Stimulated activated CD8-positive, alpha-beta memory T cell treated with anti-CD3 and anti-CD28 coated beads, Interleukin-2, amount 100 ng/mL, for 1 hour (primary cell): ENCODE measurements at regions not wholly inside any gene's neighbourhood (a gene's known extent, or its start where the extent isn't known, plus 50 kb on each side); places are given as distances from the start of the nearest gene placed in this dataset.
"Not testable (repeated sequence)": the region's sequence is repeated elsewhere in the genome, so short reads cannot be mapped to it uniquely, and the experiment has no call there.

Experiments used
- DNase-seq, 2 donors: peaks; one replicate each; pipeline ENCODE4 v3.0.0-alpha.2; 2020; ENCODE audit warnings: low read depth in 2 of 2

DNA sequence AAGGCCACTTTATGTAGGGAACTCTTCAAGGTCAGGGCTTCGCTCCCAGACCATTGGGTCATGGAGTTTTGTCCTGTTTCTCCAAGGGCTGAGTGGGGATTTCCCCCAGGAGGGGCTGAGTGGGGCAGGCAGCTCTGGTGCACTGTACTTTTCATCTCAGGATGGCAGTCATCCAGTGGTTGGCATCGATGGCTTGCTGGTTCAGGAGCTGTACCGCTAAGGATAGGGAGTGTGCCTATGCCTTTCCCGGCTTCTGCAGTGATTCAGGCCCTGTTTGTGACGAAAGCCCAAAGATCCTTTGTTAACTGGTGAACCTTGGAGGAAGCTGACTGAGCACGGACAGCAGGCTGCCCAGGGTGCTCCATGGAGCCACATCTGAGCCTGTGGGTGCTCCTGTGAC is 100.1 kb upstream of the GADD45A start:
- no peak for DNase-seq

DNA sequence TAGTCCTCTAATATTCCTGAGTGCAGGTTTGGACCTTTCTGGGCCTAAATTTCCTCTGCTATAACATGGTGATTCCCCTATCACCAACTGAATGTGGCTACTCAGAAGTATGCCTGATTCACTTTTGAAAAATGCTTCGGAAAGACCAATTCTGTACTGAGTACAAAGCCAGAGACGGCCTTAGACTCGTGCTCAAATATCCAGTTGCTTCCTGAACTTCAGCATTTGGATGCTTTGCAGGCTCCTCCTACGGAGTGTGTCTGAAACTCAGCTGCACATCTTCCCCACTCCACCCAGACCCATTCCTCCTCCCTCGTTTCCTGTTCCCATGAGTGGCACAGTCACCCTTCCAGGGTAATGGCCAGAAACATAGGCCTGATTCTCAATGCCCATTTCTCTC is 98.4 kb upstream of the GADD45A start:
- DNase-seq: no peak

GRCh38 chr1:67588178-67588855 is 96.7 kb upstream of the GADD45A start:
- DNase-seq: no peak

- DNase-seq: no peak
Observed at GRCh38 chr1:67589519-67590233, 95.3 kb upstream of the GADD45A start.

GRCh38 chr1:67590329-67590728 is 94.7 kb upstream of the GADD45A start:
- no peak for DNase-seq

GRCh38 chr1:67594764-67595163 is 90.2 kb upstream of the GADD45A start:
- no peak for DNase-seq

GRCh38 chr1:67596674-67597073 is 88.3 kb upstream of the GADD45A start:
- DNase-seq: no peak

DNA sequence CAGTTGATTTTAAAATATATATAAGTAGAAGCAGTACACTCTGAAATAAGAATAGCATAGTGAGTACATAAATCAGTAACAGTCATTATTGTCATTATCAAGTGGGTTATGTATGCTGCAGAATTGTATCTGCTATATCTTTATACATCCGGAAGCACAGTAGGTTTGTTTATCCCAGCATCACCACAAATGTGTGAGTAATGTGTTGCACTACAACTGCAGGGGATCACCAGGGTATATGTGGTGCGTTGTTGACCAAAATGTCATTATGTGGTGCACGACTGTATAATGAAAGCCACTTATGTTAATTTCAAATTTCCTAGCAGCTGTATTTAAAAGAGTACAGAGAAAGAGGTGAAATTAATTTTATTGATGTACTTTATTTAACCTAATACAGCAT is 87.7 kb upstream of the GADD45A start:
- DNase-seq: no peak

DNA sequence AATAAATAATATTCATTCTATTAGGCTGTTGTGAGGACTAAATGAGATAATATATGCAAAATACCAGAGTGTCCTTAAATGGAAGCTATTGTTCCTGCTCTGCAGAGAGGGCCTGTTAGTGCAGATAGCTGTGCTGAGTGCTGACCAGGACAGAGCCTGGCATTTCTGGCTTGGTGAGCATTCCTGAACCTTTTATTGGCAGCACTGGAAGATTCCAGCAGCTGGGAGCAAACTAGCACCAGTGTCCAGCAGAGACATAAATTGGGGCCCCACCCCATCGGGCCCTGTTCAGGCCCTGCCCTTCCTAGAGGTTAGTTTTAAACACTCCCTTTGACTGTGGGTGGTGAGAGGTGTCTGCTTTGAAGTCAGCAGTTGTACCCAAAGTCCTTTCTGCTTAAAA is 85.9 kb upstream of the GADD45A start:
- DNase-seq: no peak

- no peak for DNase-seq
Observed at GRCh38 chr1:67601539-67601938, 83.5 kb upstream of the GADD45A start.

GRCh38 chr1:67601955-67602354 is 83.0 kb upstream of the GADD45A start:
- DNase-seq: no peak

DNA sequence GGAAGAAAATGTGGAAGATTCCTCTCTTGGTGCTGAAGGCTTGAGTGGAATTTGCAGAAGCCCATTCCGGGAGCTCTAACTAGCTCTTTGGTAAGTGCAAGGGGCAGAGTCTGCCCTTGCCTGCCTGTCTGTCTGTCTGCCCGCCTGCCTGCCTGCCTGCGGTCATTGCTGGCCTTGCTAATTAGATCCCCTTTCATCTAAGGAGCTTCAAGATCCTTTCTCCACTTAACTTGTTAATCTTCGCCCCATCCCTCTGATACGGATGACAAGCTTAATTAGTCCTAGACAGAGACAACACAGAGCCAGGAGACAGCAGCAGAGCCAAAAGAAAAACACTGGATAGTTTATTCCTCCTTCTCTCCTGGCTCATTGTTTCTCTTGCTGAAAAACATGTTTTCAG is 80.2 kb upstream of the GADD45A start:
- no peak for DNase-seq

GRCh38 chr1:67605209-67605780 is 79.7 kb upstream of the GADD45A start:
- no peak for DNase-seq

DNA sequence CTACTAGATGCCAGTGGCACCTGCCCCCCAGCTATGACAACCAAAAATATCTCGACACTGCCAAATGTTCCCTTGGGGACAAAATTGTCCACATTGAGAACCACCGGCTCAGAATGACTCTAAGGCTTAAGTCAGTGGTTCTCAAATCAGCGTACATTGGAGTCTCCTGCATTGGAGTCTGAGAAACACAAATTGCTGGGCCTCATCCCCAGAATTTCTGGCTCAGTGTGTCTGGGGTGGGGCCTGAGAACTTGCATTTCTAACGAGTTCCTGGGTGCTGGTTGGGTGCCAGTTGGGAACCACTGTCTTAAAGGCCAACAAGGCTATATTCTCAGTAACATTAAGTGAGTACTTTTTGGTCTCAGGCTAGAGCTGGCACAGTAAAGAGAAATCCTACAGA is 77.7 kb upstream of the GADD45A start:
- DNase-seq: no peak

GRCh38 chr1:67607699-67608098 is 77.3 kb upstream of the GADD45A start:
- DNase-seq: no peak

DNA sequence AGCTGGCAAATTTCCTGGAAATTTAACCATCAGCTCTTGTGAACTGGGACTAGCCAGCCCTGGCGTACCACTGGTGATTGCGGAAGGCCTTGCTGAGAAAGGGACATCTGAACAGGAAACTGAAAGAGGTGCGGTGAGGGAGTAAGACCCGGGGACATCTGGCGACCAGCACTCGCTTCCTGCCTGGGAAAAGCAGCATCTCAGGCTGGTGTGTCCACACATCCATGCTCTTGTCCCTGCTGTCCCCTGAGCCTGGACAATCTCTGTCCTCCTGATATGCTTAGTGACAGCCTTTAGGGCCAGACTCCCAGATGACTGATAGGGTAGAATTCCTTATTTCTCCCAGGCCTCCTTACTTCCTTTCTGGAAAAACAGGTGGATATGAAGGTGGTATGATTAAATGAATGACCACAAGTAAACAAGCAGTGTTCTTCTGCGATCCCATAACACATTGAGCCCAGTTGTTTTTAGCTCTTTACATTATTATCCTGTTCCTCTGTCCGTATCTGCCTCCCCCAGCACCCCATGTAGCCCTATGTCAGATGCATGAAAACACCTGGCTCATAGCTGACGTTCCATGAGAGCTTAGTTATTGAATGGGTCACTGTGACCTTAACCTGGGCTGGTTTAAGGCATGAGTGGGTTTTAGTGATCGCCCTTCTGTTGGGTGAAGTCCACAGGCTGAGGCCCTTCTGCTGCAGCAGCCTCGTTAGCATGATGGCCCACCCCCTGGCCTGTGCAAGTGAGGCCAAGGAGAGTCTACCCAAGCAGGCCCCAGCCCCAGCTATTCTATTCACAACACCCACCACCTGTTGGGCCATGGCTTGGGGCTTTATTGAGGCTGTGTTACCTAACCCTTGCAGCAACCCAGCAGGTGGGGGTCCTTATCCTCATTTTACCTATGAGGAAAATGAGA is 76.1 kb upstream of the GADD45A start:
- no peak for DNase-seq

DNA sequence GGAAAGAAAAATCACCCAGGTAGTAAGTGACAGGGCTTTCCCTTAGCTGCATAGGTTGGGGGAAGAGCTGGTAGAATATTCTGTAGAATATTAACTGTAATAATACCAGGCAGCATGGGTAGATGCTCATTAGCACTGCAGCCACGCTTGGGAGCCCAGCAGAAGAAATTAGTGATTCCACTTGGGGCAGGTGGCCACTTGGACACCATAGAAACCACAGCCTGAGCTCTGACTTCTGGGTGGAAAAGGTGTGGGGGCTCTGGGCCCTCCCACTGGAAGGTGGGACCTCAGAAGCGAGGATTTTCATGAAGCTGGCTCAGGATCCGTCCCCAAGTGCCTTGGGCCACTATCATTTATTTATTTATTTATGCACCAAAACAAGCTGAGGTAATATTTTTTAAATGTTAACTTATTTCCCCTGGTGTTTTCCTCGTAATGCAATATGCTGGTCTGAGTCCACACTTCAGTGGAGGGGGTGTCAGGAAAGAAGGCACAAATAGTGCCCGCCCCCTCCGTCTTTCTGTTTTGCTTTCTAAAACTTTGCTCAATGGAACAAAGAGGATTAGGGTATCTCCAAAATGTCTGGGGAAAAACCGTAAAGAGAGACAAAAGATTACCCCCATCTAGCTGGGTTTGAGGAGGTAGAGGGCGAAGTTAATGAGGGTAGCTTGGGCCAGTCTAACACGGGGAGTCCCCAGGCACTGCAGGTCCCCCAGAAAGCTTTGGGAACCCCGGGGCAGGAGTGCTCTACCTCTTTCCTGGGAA is 75.2 kb upstream of the GADD45A start:
- DNase-seq: no peak

- no peak for DNase-seq
Observed at GRCh38 chr1:67610450-67610849, 74.6 kb upstream of the GADD45A start.

DNA sequence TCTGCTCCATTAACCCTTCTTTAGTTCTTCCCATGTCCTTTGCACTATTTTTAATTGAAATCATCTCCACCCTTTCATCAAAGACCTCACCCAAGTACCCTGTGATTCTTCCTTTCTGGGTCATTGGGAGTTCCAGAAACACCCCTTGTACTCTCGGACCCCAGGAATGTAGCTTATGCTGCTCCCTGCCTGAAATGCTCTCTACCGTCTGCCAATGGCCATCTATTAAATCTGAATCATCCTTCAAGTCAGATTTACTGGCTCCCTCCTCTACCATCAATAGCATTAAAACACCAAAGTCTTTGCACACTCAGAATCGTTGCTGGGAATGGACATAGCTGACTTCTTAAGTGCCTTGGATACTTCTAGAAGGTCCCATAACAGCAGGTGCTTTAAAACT is 73.2 kb upstream of the GADD45A start:
- DNase-seq: no peak

DNA sequence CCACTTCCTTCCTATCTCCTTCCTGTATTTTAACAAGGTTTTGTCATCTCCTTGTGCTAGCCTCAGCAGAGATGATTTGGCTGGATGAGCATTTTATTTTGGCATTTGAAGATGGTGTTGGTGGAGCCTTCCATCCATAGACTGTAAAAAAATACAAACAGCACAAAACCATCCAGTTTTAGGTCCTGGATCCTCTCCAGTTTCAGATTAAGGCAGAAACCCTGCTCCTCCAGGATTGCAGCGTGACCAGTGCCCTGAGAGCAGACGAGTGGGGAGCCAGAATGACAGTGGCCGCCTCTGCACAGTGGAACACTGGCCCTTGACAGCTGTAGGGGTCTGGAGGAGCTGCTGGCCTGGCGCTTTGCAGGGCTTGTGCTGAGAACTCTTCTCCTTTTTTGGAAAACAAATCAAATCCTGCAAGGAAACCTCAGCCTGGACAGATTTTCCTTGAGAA is 72.2 kb upstream of the GADD45A start:
- no peak for DNase-seq

- DNase-seq: not testable (repeated sequence)
Observed at GRCh38 chr1:67613479-67613878, 71.5 kb upstream of the GADD45A start.
